ENCODE measurements at regions not wholly inside any gene's neighbourhood (a gene's known extent, or its start where the extent isn't known, plus 50 kb on each side); places are given as distances from the start of the nearest gene placed in this dataset.
"Not testable (repeated sequence)": the region's sequence is repeated elsewhere in the genome, so short reads cannot be mapped to it uniquely, and the experiment has no call there.

- no peak for DNase-seq
Observed at GRCh38 chr2:156933645-156934225, 323.8 kb upstream of the GALNT5 start.

DNA sequence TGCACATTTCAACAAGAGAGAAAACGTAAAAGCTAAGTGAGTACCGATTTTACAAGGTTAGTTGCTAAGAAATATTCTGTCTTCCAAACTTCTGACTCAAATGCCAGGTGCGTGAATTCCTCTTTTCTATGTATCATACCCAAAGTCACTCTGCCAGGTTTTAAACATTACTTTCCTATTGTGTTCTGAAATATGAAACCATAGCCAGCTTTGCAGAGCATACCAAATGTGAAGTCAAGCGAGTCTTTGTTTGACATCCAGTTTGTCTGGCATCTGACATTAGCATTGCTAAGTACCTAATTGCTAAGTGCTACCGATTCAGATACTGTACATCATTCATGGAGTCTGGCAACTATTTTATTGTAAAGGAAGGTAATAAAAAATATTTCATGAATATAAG is 321.9 kb upstream of the GALNT5 start:
- no peak for DNase-seq

DNA sequence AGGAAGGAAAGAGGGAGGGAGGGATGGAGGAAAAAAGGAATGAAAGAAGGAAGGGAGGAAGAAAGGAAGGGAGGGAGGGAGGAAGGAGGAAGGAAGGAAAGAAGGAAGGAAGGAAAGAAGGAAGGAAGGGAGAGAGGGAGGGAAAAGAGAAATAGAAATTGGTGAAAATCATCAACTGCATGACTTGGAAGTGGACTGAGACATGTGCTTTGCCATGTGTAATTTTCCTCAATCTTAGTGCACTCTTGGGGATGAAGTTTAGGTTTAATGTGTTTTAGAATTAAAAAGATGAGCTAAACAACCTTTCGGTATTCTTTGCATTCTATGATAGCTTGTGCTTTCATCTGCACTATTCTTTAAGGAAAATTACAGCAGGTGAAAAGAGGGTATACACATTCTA is 320.1 kb upstream of the GALNT5 start:
- DNase-seq, result no peak

- DNase-seq, result no peak
Observed at GRCh38 chr2:156944871-156945270, 312.6 kb upstream of the GALNT5 start.

DNA sequence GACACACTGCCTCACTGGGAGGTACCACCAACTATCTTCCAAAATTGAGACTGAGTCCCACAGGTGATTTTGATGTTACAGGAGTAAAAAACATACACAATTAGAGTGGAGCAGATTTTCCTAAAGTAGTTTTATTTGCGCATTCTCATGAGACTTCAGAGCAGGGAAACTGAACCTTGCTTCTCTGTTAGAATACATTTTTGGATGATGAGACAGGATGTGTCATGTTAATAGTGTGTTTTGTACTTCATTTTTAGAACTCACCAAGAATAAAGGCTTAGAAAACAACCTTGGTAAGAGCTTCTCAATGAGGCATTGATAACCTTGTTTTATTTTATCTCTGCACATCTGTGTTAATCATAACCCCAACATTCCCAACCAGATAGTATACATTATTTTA is 310.2 kb upstream of the GALNT5 start:
- DNase-seq, result no peak

DNA sequence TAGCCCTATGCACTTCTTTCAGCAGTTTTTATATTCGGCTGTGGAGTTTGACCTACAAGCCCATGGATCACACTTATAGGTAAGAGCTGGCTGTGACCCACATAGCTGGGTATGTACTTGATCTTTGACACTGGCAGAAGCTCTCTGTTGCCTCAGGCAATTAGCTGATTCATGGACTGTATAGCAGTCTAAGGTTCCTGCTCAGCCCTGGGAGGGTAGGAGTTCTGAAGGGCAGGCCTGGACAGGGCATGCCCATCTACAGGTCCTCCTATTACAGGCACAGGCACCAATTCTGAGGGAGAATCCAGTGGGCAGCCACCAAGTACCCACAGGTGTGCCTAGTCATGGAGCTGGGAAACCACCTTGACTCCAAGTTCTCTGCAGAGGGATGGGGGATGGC is 301.8 kb upstream of the GALNT5 start:
- DNase-seq, result no peak

GRCh38 chr2:156956161-156956560 is 301.3 kb upstream of the GALNT5 start:
- no peak for DNase-seq

DNA sequence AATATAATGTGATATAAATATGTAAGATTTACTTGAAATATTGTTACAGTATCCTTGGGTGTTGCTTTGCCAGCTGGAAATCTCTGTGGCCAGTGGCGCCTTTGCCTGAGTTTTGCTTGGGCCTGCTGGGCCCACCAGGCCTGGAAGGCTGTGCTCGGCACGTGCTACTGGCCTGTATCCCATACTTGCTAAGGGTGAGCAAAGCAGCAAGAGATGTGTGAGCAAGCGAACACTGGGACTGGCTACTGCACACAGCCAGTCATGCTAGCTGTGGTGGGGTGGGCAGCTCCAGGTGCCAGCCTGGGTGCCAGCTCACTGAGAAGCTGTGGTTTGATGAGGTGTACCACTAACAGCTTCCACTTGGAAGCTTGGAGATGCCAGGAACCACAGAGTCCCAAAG is 299.1 kb upstream of the GALNT5 start:
- DNase-seq, result no peak

GRCh38 chr2:156959481-156959880 is 298.0 kb upstream of the GALNT5 start:
- no peak for DNase-seq

DNA sequence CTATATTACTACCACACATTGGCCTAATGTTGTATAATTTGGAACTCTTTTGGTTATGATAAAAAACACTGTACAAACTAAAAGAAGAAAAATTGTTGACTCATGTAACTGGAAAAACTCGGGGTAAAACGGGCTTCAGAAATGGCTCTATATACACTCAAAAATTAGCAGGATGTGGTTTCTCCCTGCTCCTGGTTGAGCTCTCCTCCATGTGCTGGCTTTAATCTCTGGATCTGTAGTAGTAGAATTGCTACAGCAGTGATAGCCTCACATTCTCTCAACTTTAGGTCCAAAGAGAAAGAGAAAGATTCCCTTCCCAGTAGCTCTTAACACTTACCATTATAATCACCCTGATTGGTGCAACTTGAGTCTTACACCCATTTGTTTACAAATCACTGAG is 274.9 kb upstream of the GALNT5 start:
- no peak for DNase-seq

DNA sequence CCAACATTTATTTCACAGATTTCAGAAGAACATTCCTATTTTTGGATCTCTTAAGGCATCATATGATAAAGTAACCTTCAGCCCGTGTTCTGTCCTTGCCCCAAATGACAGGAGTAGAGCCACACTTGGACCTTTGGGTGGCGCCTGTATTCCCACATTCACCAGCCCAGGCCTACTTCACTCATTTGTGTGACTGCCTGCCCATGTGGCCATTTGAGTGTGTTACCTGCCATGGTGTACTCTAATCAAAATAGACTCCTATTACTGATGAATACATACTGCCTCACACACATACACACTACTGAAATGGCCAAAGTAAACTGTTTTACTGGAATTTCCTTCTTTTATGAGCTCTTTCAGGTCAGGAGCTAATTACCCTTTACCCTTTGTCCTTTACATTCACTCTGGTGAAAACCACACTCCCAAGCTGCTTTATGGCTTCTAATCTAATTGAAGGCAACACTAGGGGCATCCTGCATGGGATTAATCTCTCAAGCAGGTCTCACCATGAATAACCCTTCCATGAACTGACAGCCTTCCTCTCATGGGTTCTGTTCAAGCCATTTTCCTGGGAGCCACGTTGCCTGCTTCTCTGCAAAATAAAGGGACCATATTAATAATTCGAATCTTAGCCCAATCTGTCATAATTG is 271.0 kb upstream of the GALNT5 start:
- DNase-seq, result no peak

- no peak for DNase-seq
Observed at GRCh38 chr2:156999661-157000060, 257.8 kb upstream of the GALNT5 start.

GRCh38 chr2:157004789-157005188 is 252.7 kb upstream of the GALNT5 start:
- no peak for DNase-seq

DNA sequence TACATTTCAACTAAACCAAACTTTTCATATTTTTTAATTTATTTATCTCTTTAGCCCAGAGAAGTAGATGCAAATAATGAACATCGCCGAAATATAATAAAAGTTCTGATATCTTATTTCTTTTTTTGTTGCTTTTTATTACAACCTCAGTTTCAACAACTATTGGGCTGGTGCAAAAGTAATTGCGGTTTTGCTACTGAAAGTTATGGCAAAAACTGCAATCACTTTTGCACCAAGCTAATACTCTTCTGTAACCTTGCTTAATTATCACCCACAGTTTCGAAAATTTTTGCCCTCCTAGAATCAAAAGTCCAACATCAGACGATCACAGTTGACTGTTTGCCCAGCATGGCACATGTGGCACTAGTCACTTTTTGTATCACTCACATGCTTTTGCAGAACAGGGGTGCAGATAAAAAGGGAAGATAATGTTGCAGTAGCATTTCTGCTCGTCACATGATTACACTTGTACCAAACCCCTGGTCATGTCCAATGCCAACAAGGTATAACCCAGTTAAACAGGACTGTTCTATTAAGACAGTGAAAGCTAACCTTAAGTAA is 242.4 kb upstream of the GALNT5 start:
- DNase-seq, result no peak

DNA sequence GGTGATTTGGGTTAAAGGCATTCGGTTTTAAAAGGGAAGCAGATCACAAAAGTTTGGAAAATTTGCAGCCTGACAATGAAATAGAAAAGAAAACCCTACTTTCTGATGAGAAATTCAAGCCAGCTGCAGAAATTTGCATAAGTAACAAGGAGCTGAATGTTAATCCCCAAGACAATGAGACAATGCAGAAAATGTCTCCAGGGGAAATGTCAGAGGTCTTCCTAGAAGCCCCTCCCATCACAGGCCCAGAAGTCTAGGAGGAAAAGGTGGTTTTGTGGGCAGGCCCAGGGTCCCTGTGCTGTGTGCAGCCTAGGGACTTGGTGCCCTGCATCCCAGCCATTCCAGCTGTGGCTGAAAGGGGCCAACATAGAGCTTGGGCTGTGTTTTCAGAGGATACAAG is 234.2 kb upstream of the GALNT5 start:
- not testable (repeated sequence) for DNase-seq

GRCh38 chr2:157024129-157024528 is 233.4 kb upstream of the GALNT5 start:
- DNase-seq, result no peak

- DNase-seq, result no peak
Observed at GRCh38 chr2:157032017-157032416, 225.5 kb upstream of the GALNT5 start.

- no peak for DNase-seq
Observed at GRCh38 chr2:157036726-157037125, 220.8 kb upstream of the GALNT5 start.

- DNase-seq, result peak in 1 of 56 donors; percentile 9
Observed at GRCh38 chr2:157043786-157044185, 213.7 kb upstream of the GALNT5 start.

DNA sequence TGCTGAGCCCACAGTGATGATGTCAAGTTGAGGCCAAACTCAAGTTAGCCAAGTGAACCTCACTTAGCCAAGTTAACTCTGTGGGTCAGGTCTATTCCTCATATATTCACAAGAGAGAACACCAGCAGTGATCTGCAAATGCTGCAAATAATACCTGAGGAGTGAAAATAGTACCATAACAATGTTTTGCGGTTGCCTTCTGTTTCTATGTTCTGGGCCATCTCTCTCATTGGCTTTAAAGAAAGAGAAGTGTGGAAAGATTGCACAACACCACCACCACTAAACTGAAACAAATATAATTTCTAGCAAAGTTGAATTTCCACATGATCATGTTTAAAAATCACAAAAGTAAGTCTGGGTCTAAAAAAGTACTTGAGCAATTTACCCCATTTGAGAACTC is 211.1 kb upstream of the GALNT5 start:
- DNase-seq, result no peak

- DNase-seq, result no peak
Observed at GRCh38 chr2:157052685-157053224, 204.8 kb upstream of the GALNT5 start.

DNA sequence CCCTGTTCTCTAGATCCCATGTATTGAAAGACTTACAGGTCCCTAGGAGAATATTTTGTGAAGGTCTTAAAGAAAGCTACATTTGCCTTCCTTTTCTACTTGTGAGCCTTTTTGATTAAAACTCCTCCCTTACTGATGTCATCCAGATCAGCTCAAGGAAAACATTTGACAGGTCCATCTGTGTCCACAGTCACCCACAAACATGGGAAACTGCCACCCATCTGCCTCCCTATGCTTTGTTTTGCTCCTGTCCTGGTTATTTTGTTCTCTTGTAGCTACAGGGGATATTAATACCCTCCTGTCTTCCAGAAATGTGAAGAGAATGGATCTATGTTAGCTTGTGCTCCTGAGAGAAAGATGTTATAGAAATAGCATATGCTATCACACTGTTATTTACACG is 203.6 kb upstream of the GALNT5 start:
- no peak for DNase-seq

- DNase-seq, result no peak
Observed at GRCh38 chr2:157055660-157056199, 201.8 kb upstream of the GALNT5 start.
